C4-2B (cell line): ENCODE measurements at regions not wholly inside any gene's neighbourhood (a gene's known extent, or its start where the extent isn't known, plus 50 kb on each side); places are given as distances from the start of the nearest gene placed in this dataset.

ENCODE experiments used
- CTCF ChIP-seq: fragments of 450-650 bp; conservative IDR thresholded peaks from 2 replicates; pipeline ENCODE4 v1.5.1; 2017; ENCODE audit warnings: mild to moderate bottlenecking
- ZFX ChIP-seq: fragments of 450-650 bp; IDR thresholded peaks from 2 replicates; pipeline ENCODE4 v1.6.1; 2017

DNA sequence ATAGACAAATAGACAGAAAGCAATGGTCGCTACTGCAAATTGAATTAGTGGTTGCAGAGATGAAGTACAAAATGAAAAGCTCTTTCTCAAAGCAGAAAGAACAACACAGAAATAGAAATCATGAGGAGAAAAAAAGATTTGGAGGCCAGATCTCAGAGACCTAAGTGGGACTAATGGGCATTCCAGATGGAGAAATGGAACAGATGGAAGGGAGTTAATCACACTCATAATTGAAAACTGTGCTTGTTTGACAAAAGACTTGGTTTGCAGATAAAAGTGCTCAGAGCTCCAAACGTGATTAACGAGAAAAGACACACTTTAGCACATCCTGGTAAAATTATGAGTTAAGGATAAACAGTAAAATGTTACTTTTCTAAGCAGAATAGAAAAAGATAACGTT lies 58.1 kb upstream of the SNRPB2 start:
- TF ChIP-seq CTCF, result no peak
- TF ChIP-seq ZFX, result no peak
